LNCAP (cell line): ENCODE measurements at regions not wholly inside any gene's neighbourhood (a gene's known extent, or its start where the extent isn't known, plus 50 kb on each side); places are given as distances from the start of the nearest gene placed in this dataset.

Experiments
- TF ChIP-seq, protein P1 (sequence below): fragments of 450-650 bp; IDR thresholded peaks from 2 replicates; pipeline ENCODE4 v1.5.1; 2017; ENCODE audit warnings: mild to moderate bottlenecking

DNA sequence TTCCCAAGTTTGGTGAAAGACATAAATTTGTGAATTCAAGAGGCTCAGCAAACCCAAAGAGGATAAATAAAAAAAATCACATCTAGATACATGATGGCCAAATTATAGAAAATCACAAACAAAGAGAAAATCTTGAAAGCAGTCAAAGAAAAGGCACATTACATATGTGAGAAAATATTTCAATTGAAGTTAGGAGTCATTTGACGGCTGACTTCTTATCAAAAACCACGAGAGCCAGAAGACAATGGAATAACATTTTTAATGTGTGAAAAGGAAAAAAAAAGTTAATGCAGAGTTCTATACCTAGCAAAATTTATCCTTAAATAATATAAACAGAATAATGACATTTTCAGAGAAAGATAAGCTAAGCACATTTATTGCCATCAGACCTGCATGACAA lies 307.0 kb downstream of the C12orf75 start:
- TF ChIP-seq, protein P1, sequence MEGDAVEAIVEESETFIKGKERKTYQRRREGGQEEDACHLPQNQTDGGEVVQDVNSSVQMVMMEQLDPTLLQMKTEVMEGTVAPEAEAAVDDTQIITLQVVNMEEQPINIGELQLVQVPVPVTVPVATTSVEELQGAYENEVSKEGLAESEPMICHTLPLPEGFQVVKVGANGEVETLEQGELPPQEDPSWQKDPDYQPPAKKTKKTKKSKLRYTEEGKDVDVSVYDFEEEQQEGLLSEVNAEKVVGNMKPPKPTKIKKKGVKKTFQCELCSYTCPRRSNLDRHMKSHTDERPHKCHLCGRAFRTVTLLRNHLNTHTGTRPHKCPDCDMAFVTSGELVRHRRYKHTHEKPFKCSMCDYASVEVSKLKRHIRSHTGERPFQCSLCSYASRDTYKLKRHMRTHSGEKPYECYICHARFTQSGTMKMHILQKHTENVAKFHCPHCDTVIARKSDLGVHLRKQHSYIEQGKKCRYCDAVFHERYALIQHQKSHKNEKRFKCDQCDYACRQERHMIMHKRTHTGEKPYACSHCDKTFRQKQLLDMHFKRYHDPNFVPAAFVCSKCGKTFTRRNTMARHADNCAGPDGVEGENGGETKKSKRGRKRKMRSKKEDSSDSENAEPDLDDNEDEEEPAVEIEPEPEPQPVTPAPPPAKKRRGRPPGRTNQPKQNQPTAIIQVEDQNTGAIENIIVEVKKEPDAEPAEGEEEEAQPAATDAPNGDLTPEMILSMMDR, result no peak

DNA sequence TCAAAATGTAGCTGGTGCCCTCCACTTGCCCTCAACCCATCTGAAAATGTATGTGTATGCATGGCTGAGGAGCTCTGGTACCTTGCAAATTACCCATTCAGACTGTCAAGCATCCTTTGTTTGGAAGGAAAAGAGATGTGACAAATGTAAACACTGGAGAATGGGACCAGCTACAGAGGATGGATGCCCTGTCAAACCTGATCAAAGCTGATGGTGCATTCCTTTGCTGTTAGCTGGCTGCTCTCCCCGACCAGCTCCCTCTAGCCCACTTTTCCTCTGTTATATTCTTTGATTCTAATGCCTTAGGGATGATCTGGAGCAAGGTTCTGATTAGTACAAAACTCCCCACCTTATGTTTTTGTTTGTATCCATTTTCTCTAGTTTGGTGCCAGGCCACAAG lies 310.3 kb downstream of the C12orf75 start:
- TF ChIP-seq, protein P1, result no peak

DNA sequence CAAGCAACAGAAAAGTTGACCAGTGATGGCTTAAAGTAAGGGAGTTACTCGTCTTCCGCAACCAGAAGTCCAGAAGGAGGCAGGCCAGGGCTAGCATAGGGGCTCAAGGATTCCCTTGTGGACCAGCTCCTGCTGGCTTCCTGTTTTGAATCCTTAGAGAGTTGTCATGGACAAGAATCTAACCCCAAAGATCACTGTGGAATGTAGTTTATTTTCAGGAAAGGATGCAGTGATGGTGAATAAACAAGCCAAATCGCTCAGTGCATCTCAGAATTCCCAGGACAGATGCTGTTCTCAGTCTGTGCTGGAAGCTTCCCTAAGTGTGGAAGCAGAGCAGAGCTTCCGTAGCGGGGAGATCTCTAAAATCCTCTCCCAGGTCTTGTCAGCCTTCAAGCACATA lies 311.3 kb downstream of the C12orf75 start:
- TF ChIP-seq, protein P1, result no peak

DNA sequence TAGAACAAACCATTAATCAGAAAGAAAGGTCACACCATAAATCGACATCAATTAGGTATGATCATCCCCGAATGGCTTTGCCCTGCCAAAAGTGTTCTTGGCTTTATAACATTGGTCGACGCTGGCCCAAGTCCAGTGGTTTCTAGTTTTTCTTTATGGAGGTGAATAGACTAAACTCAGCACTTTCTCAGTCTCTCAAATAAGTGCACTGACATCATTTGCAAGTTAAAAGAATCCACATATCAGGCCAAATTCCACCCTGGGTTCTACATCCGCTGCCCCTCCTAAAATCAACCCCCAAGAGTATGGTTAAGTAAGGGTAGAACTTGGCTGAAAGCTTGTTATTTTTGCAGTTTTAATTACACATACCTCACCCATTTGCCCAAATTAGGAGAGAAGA lies 314.3 kb downstream of the C12orf75 start:
- TF ChIP-seq, protein P1, result no peak

DNA sequence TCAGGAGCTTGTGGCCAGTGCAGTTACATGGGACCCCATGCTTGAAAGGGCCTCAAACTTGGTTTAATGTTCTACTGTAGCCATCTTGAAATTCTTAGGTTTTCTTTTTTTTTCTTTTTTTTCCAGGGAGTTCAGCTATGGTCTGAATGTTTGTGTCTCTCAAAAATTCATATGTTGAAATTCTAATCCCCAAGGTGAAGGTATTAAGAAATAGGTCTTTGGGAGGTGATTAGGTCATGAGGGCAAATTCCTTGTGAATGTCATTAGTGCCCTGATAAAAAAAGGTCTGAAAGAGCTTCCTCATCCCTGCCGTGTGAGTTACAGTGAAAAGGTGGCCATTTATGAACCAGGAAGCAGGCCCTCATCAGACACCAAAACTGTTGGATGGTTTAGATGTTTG lies 324.1 kb downstream of the C12orf75 start:
- TF ChIP-seq, protein P1, result no peak

DNA sequence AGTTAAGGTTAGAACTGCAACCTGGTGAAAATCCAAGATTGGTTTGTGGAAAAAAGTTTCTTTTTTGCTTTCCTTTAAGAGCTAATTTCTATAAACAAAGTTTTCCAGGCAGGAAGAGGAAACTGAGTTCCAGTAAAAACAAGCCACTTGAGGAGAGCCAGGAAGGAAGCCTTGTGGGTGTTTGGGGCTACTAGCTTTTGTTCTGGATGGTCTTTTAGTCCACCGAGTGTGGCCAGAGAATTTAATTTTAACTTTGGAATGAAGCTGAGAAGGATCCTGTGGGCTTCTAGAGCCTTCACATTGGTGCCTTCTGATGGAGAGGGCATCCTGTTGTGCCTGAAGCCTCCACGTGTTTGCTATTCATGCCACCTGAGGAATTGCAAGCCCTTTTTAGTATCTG lies 327.9 kb downstream of the C12orf75 start:
- TF ChIP-seq, protein P1, result no peak

DNA sequence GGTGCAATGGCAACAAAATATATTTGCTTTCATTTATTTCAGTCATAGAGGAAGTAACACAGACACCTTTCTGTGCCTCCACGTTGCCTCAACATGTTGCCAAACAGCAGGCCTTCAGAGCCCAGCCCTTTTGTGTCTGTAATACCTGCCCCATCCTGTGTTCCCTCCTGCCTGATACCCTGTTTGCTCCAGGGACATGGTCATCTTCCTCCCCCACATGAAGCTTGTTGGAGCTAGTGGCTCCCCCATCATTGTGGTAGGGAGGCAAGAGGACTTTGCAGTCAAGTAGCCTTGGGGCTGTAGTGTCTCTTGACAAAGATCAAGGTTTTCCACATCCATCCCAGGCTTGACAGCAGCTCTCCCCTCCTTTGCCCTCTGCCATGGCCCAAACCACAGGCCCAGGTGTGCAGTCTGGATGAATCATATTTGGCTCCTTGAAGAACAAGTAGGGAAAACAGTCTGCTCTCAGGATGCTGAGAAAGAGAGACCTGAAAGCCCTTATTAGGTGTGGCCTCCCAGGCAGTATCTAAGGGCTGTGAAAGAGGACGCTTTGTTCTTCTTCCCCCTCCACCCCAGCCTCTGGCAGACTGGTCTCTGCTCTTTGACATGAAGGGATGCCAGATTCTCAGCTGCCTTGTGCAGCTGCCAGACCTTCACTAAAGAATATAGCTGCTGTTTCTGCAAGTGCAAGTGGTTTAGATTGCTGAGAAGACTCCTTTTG lies 329.0 kb downstream of the C12orf75 start:
- TF ChIP-seq, protein P1, result no peak

DNA sequence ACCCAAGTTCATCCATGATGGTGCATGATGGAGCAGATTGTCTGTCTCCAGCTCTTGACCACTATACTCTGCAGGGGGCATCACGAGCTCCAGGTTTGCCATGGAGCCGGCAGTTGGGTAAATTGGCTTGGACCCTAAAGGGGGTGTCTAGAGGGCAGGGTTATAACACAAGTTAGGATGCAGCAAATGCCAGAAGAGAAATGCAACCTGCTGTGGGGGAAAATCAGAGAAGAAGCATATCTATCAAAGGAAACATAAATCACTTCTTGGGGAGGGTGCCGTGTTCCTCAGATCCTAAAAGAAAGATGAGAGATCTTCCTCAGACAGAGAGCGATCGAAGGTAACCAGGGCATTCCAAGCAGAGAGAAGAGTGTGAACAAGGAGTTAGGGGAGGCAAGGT lies 334.9 kb downstream of the C12orf75 start:
- TF ChIP-seq, protein P1, result no peak
